Neural progenitor cell (in vitro differentiated cells): ENCODE measurements at regions not wholly inside any gene's neighbourhood (a gene's known extent, or its start where the extent isn't known, plus 50 kb on each side); places are given as distances from the start of the nearest gene placed in this dataset.

ENCODE experiments used
- DNase-seq: peaks from one replicate; pipeline ENCODE4 v3.0.0-alpha.2; 2016; ENCODE audit warnings: low spot score
- H2AFZ ChIP-seq: fragments of 200-600 bp; sonication (generic); replicated peaks from 2 replicates; pipeline ENCODE4 v1.6.1; 2016; ENCODE audit warnings: antibody characterized with exemption
- H3F3A ChIP-seq: fragments of 200-600 bp; sonication (generic); 2 replicates; pipeline ENCODE4 v1.6.1; 2016; ENCODE audit warnings: antibody characterized with exemption, low read depth
- H3K27ac ChIP-seq: fragments of 200-600 bp; sonication (generic); 2 replicates; pipeline ENCODE4 v1.5.1; 2016; ENCODE audit warnings: mild to moderate bottlenecking
- H3K27me3 ChIP-seq: fragments of 200-600 bp; sonication (generic); 2 replicates; pipeline ENCODE4 v1.6.1; 2016; ENCODE audit warnings: mild to moderate bottlenecking, moderate library complexity
- H3K36me3 ChIP-seq: fragments of 200-600 bp; sonication (generic); 2 replicates; pipeline ENCODE4 v1.5.1; 2016
- H3K4me1 ChIP-seq: fragments of 200-600 bp; sonication (generic); 2 replicates; pipeline ENCODE4 v1.6.1; 2016; ENCODE audit warnings: mixed run types
- H3K4me2 ChIP-seq: fragments of 200-600 bp; sonication (generic); 2 replicates; pipeline ENCODE4 v1.6.1; 2016
- H3K4me3 ChIP-seq: fragments of 200-600 bp; sonication (generic); 2 replicates; pipeline ENCODE4 v1.5.1; 2016
- H3K79me2 ChIP-seq: fragments of 200-600 bp; sonication (generic); 2 replicates; pipeline ENCODE4 v1.6.1; 2016; ENCODE audit warnings: low read depth
- H3K9ac ChIP-seq: fragments of 200-600 bp; sonication (generic); 2 replicates; pipeline ENCODE4 v1.6.1; 2016
- H3K9me3 ChIP-seq: fragments of 200-600 bp; sonication (generic); 2 replicates; pipeline ENCODE4 v1.5.1; 2016; ENCODE audit warnings: low read depth
- H4K20me1 ChIP-seq: fragments of 200-600 bp; sonication (generic); 2 replicates; pipeline ENCODE4 v1.6.1; 2016; ENCODE audit warnings: low read depth
- H3K27ac Mint-ChIP-seq: 3 replicates; pipeline ENCODE4 v1.8.0; 2021; ENCODE audit warnings: mixed read lengths
- H3K27me3 Mint-ChIP-seq: 2 replicates; pipeline ENCODE4 v1.8.0; 2022; ENCODE audit warnings: low read depth, mild to moderate bottlenecking, inconsistent platforms, moderate library complexity, mixed read lengths; ENCODE audit not compliant: insufficient read depth
- H3K36me3 Mint-ChIP-seq: 3 replicates; pipeline ENCODE4 v1.8.0; 2021; ENCODE audit warnings: mixed read lengths
- H3K4me1 Mint-ChIP-seq: 3 replicates; pipeline ENCODE4 v1.8.0; 2021; ENCODE audit warnings: mixed read lengths
- H3K4me3 Mint-ChIP-seq: 3 replicates; pipeline ENCODE4 v1.8.0; 2021; ENCODE audit warnings: mild to moderate bottlenecking, moderate library complexity, mixed read lengths
- H3K9me3 Mint-ChIP-seq: 3 replicates; pipeline ENCODE4 v1.8.0; 2020; ENCODE audit warnings: mixed read lengths
- CTCF ChIP-seq: fragments of 200-600 bp; sonication (generic); IDR thresholded peaks from 2 replicates; pipeline ENCODE4 v1.5.1; 2017; ENCODE audit warnings: antibody characterized with exemption, mild to moderate bottlenecking
- EZH2 ChIP-seq: fragments of 200-600 bp; sonication (generic); IDR thresholded peaks from 2 replicates; pipeline ENCODE4 v1.6.1; 2017; ENCODE audit warnings: antibody characterized with exemption, mild to moderate bottlenecking, moderate library complexity
- EZH2phosphoT487 ChIP-seq: fragments of 200-600 bp; sonication (generic); IDR thresholded peaks from 2 replicates; pipeline ENCODE4 v1.6.1; 2017; ENCODE audit warnings: antibody characterized with exemption

GRCh38 chr1:9435153-9435636 lies 104.1 kb upstream of the SLC25A33 start:
- Histone ChIP-seq H3K27me3 (no peaks in the 10 kb centered on the region), H3K4me2 (no peak overlapping the region), H2AFZ (no peak overlapping the region), H4K20me1 (no peaks in the 10 kb centered on the region), H3F3A (no peaks in the 10 kb centered on the region), H3K27ac (no peak overlapping the region), H3K79me2 (no peaks in the 10 kb centered on the region), H3K9me3 (no peaks in the 10 kb centered on the region), H3K4me3 (no peak overlapping the region), H3K36me3 (no peaks in the 10 kb centered on the region), H3K4me1 (no peaks in the 10 kb centered on the region), H3K9ac (no peak overlapping the region)
- Mint-ChIP-seq H3K4me3 (no peak overlapping the region), H3K27ac (no peak overlapping the region), H3K4me1 (peaks cover 14% of the 10 kb centered on the region), H3K27me3 (peaks cover 3% of the 10 kb centered on the region), H3K36me3 (no peaks in the 10 kb centered on the region), H3K9me3 (no peaks in the 10 kb centered on the region)
- DNase-seq, result no peak
- no peak for TF ChIP-seq EZH2phosphoT487
- TF ChIP-seq CTCF, result no peak
- no peak for TF ChIP-seq EZH2

- no peak overlapping the region for H3K9ac ChIP-seq
- peaks cover 14% of the 10 kb centered on the region for H3K4me1 Mint-ChIP-seq
- H3K36me3 Mint-ChIP-seq, result no peaks in the 10 kb centered on the region
- no peak for DNase-seq
- no peak for TF ChIP-seq EZH2phosphoT487
- no peak for TF ChIP-seq EZH2
- TF ChIP-seq CTCF, result no peak
- peaks cover 3% of the 10 kb centered on the region for H3K27me3 Mint-ChIP-seq
- H4K20me1 ChIP-seq, result no peaks in the 10 kb centered on the region
- H3K27me3 ChIP-seq, result no peaks in the 10 kb centered on the region
- no peak overlapping the region for H3K4me3 Mint-ChIP-seq
- H3K27ac Mint-ChIP-seq, result no peak overlapping the region
- no peak overlapping the region for H3K27ac ChIP-seq
- H2AFZ ChIP-seq, result no peak overlapping the region
- H3K36me3 ChIP-seq, result no peaks in the 10 kb centered on the region
- no peaks in the 10 kb centered on the region for H3F3A ChIP-seq
- no peaks in the 10 kb centered on the region for H3K4me1 ChIP-seq
- no peaks in the 10 kb centered on the region for H3K9me3 ChIP-seq
- no peaks in the 10 kb centered on the region for H3K79me2 ChIP-seq
- H3K4me2 ChIP-seq, result no peak overlapping the region
- no peak overlapping the region for H3K4me3 ChIP-seq
- H3K9me3 Mint-ChIP-seq, result no peaks in the 10 kb centered on the region
Observed at GRCh38 chr1:9435854-9436640, 103.2 kb upstream of the SLC25A33 start.

- H3K4me1 Mint-ChIP-seq, result peaks cover 24% of the 10 kb centered on the region
- no peak overlapping the region for H3K4me3 Mint-ChIP-seq
- Histone ChIP-seq H3K4me3 (no peak overlapping the region), H3K79me2 (no peaks in the 10 kb centered on the region), H3K4me2 (no peak overlapping the region), H3K4me1 (peaks cover 5% of the 10 kb centered on the region), H3K27me3 (no peaks in the 10 kb centered on the region), H4K20me1 (no peaks in the 10 kb centered on the region), H3K9ac (peak overlapping the region; percentile 55), H3K9me3 (no peaks in the 10 kb centered on the region), H3K36me3 (no peaks in the 10 kb centered on the region), H2AFZ (peak overlapping the region; percentile 82), H3F3A (no peaks in the 10 kb centered on the region), H3K27ac (no peak overlapping the region)
- TF ChIP-seq EZH2 (no peak), CTCF (no peak), EZH2phosphoT487 (no peak)
- no peaks in the 10 kb centered on the region for H3K9me3 Mint-ChIP-seq
- H3K27me3 Mint-ChIP-seq, result no peaks in the 10 kb centered on the region
- DNase-seq, result no peak
- H3K27ac Mint-ChIP-seq, result no peak overlapping the region
- no peaks in the 10 kb centered on the region for H3K36me3 Mint-ChIP-seq
Observed at GRCh38 chr1:9437961-9438430, 101.3 kb upstream of the SLC25A33 start.
